H9 (cell line): ENCODE measurements at regions not wholly inside any gene's neighbourhood (a gene's known extent, or its start where the extent isn't known, plus 50 kb on each side); places are given as distances from the start of the nearest gene placed in this dataset.

ENCODE experiments used
- DNase-seq: peaks from one replicate; pipeline ENCODE4 v3.0.0-alpha.2; 2017
- H2AFZ ChIP-seq: one replicate; pipeline ENCODE4 v1.6.1; 2013; ENCODE audit warnings: mild to moderate bottlenecking, low read length, control low read depth, moderate library complexity
- H2AK5ac ChIP-seq: 2 replicates; pipeline ENCODE4 v1.6.1; 2013; ENCODE audit warnings: low read length, control low read depth, mixed read lengths; ENCODE audit not compliant: insufficient read length
- H2BK120ac ChIP-seq: one replicate; pipeline ENCODE4 v1.6.1; 2013; ENCODE audit warnings: low read depth, mild to moderate bottlenecking, low read length, control low read depth, inconsistent platforms; ENCODE audit not compliant: poor library complexity, severe bottlenecking
- H2BK12ac ChIP-seq: 2 replicates; pipeline ENCODE4 v1.6.1; 2013; ENCODE audit warnings: low read length, control low read depth, mixed read lengths, low read depth; ENCODE audit not compliant: insufficient read length
- H2BK15ac ChIP-seq: 2 replicates; pipeline ENCODE4 v1.6.1; 2013; ENCODE audit warnings: low read depth, low read length, control low read depth
- H2BK20ac ChIP-seq: one replicate; pipeline ENCODE4 v1.6.1; 2013; ENCODE audit warnings: low read depth, mild to moderate bottlenecking, low read length, control low read depth, inconsistent platforms; ENCODE audit not compliant: poor library complexity, severe bottlenecking
- H2BK5ac ChIP-seq: 2 replicates; pipeline ENCODE4 v1.6.1; 2013; ENCODE audit warnings: low read length, control low read depth, mixed read lengths; ENCODE audit not compliant: insufficient read length
- H3K14ac ChIP-seq: 2 replicates; pipeline ENCODE4 v1.6.1; 2013; ENCODE audit warnings: low read length, control low read depth; ENCODE audit not compliant: insufficient read depth
- H3K18ac ChIP-seq: 2 replicates; pipeline ENCODE4 v1.6.1; 2013; ENCODE audit warnings: low read depth, mild to moderate bottlenecking, mixed read lengths, low read length, control low read depth; ENCODE audit not compliant: insufficient read length
- H3K23ac ChIP-seq: 2 replicates; pipeline ENCODE4 v1.6.1; 2013; ENCODE audit warnings: low read length, control low read depth, mixed read lengths, low read depth; ENCODE audit not compliant: insufficient read length
- H3K23me2 ChIP-seq: 2 replicates; pipeline ENCODE4 v1.6.1; 2013; ENCODE audit warnings: low read depth, mild to moderate bottlenecking, mixed read lengths, low read length, control low read depth; ENCODE audit not compliant: insufficient read length, poor library complexity, severe bottlenecking
- H3K27ac ChIP-seq: 2 replicates; pipeline ENCODE4 v1.5.1; 2013; ENCODE audit warnings: low read length, control low read depth, mixed read lengths, low read depth; ENCODE audit not compliant: insufficient read length
- H3K27me3 ChIP-seq: 2 replicates; pipeline ENCODE4 v1.6.1; 2013; ENCODE audit warnings: low read length, control low read depth, inconsistent platforms; ENCODE audit not compliant: insufficient read depth
- H3K4ac ChIP-seq: 2 replicates; pipeline ENCODE4 v1.6.1; 2013; ENCODE audit warnings: low read depth, mild to moderate bottlenecking, control low read depth, inconsistent platforms, low read length, moderate library complexity
- H3K4me1 ChIP-seq: 2 replicates; pipeline ENCODE4 v1.6.1; 2013; ENCODE audit warnings: low read length, control low read depth, inconsistent platforms; ENCODE audit not compliant: insufficient read depth
- H3K4me2 ChIP-seq: 2 replicates; pipeline ENCODE4 v1.6.1; 2013; ENCODE audit warnings: low read length, control low read depth, mixed read lengths; ENCODE audit not compliant: insufficient read length, insufficient read depth
- H3K56ac ChIP-seq: 2 replicates; pipeline ENCODE4 v1.6.1; 2013; ENCODE audit warnings: low read depth, mild to moderate bottlenecking, mixed read lengths, low read length, control low read depth; ENCODE audit not compliant: insufficient read length
- H3K79me1 ChIP-seq: 2 replicates; pipeline ENCODE4 v1.6.1; 2013; ENCODE audit warnings: low read depth, mild to moderate bottlenecking, moderate library complexity, low read length, control low read depth, inconsistent platforms; ENCODE audit not compliant: insufficient read depth, poor library complexity, severe bottlenecking
- H3K79me2 ChIP-seq: 2 replicates; pipeline ENCODE4 v1.6.1; 2013; ENCODE audit warnings: low read length, control low read depth, inconsistent platforms; ENCODE audit not compliant: insufficient read depth
- H3K9ac ChIP-seq: 2 replicates; pipeline ENCODE4 v1.6.1; 2013; ENCODE audit warnings: low read length, control low read depth, mixed read lengths; ENCODE audit not compliant: insufficient read length; ENCODE audit errors: extremely low read depth
- H3K9me3 ChIP-seq: one replicate; pipeline ENCODE4 v1.6.1; 2013; ENCODE audit warnings: low read depth, low read length, inconsistent platforms; ENCODE audit not compliant: control insufficient read depth
- H3T11ph ChIP-seq: one replicate; pipeline ENCODE4 v1.6.1; 2013; ENCODE audit warnings: mild to moderate bottlenecking, low read length, control low read depth, inconsistent platforms
- H4K20me1 ChIP-seq: one replicate; pipeline ENCODE4 v1.6.1; 2013; ENCODE audit not compliant: control insufficient read depth, insufficient read length, insufficient read depth
- H4K5ac ChIP-seq: 2 replicates; pipeline ENCODE4 v1.6.1; 2013; ENCODE audit warnings: low read depth, mild to moderate bottlenecking, mixed read lengths, low read length, control low read depth; ENCODE audit not compliant: insufficient read length
- H4K8ac ChIP-seq: replicated peaks from 2 replicates; pipeline ENCODE4 v1.6.1; 2013; ENCODE audit warnings: low read length, control low read depth, mixed read lengths, low read depth; ENCODE audit not compliant: insufficient read length
- H4K91ac ChIP-seq: 2 replicates; pipeline ENCODE4 v1.6.1; 2013; ENCODE audit warnings: low read depth, mild to moderate bottlenecking, moderate library complexity, mixed read lengths, low read length, control low read depth; ENCODE audit not compliant: insufficient read length
- H3K27ac Mint-ChIP-seq, 3 experiments: 2 replicates in 2 of 3; 3 replicates in 1 of 3; pipeline ENCODE4 v1.8.0; 2020 to 2021; ENCODE audit warnings: mixed read lengths in 3 of 3, mild to moderate bottlenecking in 1 of 3, moderate library complexity in 1 of 3
- H3K27me3 Mint-ChIP-seq: 2 replicates; pipeline ENCODE4 v1.8.0; 2021; ENCODE audit warnings: low read depth, mild to moderate bottlenecking, moderate library complexity, mixed read lengths
- H3K36me3 Mint-ChIP-seq, 3 experiments: 2 replicates in 2 of 3; 3 replicates in 1 of 3; pipeline ENCODE4 v1.8.0; 2020 to 2021; ENCODE audit warnings: low read depth in 3 of 3, mixed read lengths in 3 of 3; ENCODE audit not compliant: insufficient read depth in 1 of 3
- H3K4me1 Mint-ChIP-seq, 2 experiments: 2 replicates each; pipeline ENCODE4 v1.8.0; 2020; ENCODE audit warnings: mixed read lengths in 2 of 2
- H3K4me3 Mint-ChIP-seq, 2 experiments: 2 replicates in 1 of 2; 3 replicates in 1 of 2; pipeline ENCODE4 v1.8.0; 2020 to 2021; ENCODE audit warnings: mild to moderate bottlenecking in 2 of 2, mixed read lengths in 2 of 2, moderate library complexity in 1 of 2
- H3K9me3 Mint-ChIP-seq, 2 experiments: 2 replicates in 1 of 2; 3 replicates in 1 of 2; pipeline ENCODE4 v1.8.0; 2020; ENCODE audit warnings: mild to moderate bottlenecking in 2 of 2, mixed read lengths in 2 of 2, moderate library complexity in 1 of 2
- WGBS: extraction: QIAGEN DNeasy Blood & Tissue Kit; methylation state at CpG from one replicate; pipeline ENCODE4 v1.1.7; 2013; ENCODE audit warnings: missing lambda C conversion rate, low lambda C conversion rate, mixed read lengths; ENCODE audit not compliant: insufficient read length; ENCODE audit errors: extremely low coverage; 5-methylcytosine and 5-hydroxymethylcytosine counted together
- TF ChIP-seq, protein P1 (sequence below): fragments of 200-600 bp; sonication (generic); conservative IDR thresholded peaks from 3 replicates; pipeline ENCODE4 v1.8.0; 2021; ENCODE audit warnings: antibody characterized with exemption, mild to moderate bottlenecking

DNA sequence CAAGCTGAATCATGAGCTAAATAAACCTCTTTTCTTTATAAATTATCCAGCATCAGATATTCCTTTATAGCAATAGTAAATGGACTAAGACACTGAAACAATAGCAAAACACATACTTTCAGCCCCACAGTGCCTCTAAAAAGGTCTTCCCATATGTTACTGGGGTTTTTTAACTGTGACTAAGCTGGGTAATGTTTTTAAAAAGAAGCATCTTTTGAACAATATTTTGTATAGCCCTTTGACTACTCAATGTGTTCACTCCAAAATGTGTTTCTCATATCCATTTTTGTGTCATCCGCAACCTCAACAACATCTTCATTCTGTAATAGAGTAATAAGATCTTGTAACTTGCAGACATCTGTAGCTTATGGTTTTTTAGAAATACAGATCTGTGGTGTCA is 218.7 kb upstream of the S100G start:
- no peaks in the 10 kb centered on the region for H4K20me1 ChIP-seq
- no peaks in the 10 kb centered on the region for H3K23me2 ChIP-seq
- H3K4me2 ChIP-seq = no peak overlapping the region
- no peak overlapping the region for H3K56ac ChIP-seq
- no peak overlapping the region for H3K23ac ChIP-seq
- H3K27me3 ChIP-seq = no peaks in the 10 kb centered on the region
- no peak overlapping the region for H3K4ac ChIP-seq
- H3K4me1 ChIP-seq = no peaks in the 10 kb centered on the region; the same call in 1 of the 2 replicates
- H3K14ac ChIP-seq = no peak overlapping the region
- H3K27ac Mint-ChIP-seq = no peak overlapping the region
- no peaks in the 10 kb centered on the region; a peak in 2 of 5 replicates for H3K9me3 Mint-ChIP-seq
- H2BK120ac ChIP-seq = no peak overlapping the region
- no peak overlapping the region for H2AK5ac ChIP-seq
- no peak overlapping the region for H3K27ac ChIP-seq
- H3K36me3 Mint-ChIP-seq = peaks cover 0 to 17% (median 0%) of the 10 kb centered on the region in 3 experiments; a peak in 2 of 7 replicates
- TF ChIP-seq, protein P1, sequence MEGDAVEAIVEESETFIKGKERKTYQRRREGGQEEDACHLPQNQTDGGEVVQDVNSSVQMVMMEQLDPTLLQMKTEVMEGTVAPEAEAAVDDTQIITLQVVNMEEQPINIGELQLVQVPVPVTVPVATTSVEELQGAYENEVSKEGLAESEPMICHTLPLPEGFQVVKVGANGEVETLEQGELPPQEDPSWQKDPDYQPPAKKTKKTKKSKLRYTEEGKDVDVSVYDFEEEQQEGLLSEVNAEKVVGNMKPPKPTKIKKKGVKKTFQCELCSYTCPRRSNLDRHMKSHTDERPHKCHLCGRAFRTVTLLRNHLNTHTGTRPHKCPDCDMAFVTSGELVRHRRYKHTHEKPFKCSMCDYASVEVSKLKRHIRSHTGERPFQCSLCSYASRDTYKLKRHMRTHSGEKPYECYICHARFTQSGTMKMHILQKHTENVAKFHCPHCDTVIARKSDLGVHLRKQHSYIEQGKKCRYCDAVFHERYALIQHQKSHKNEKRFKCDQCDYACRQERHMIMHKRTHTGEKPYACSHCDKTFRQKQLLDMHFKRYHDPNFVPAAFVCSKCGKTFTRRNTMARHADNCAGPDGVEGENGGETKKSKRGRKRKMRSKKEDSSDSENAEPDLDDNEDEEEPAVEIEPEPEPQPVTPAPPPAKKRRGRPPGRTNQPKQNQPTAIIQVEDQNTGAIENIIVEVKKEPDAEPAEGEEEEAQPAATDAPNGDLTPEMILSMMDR = no peak
- H2AFZ ChIP-seq = no peak overlapping the region
- H3K4me3 Mint-ChIP-seq = no peak overlapping the region
- H3K79me1 ChIP-seq = no peaks in the 10 kb centered on the region
- no peaks in the 10 kb centered on the region for H3K27me3 Mint-ChIP-seq
- no peak overlapping the region for H4K5ac ChIP-seq
- no peak overlapping the region for H4K91ac ChIP-seq
- no peaks in the 10 kb centered on the region for H3K9me3 ChIP-seq
- no peak overlapping the region for H3T11ph ChIP-seq
- no peak overlapping the region for H2BK20ac ChIP-seq
- H2BK5ac ChIP-seq = no peak overlapping the region
- DNase-seq = no peak
- peaks cover 3 to 6% of the 10 kb centered on the region in 2 experiments; a peak in 3 of 4 replicates for H3K4me1 Mint-ChIP-seq
- H3K18ac ChIP-seq = no peak overlapping the region
- no peak overlapping the region for H4K8ac ChIP-seq
- no peak overlapping the region for H3K9ac ChIP-seq
- WGBS = no CpG with 5 or more reads among the region's 1 CpG
- H2BK12ac ChIP-seq = no peak overlapping the region
- H3K79me2 ChIP-seq = no peaks in the 10 kb centered on the region
- H2BK15ac ChIP-seq = no peak overlapping the region
